ENCODE measurements at regions not wholly inside any gene's neighbourhood (a gene's known extent, or its start where the extent isn't known, plus 50 kb on each side); places are given as distances from the start of the nearest gene placed in this dataset.

DNA sequence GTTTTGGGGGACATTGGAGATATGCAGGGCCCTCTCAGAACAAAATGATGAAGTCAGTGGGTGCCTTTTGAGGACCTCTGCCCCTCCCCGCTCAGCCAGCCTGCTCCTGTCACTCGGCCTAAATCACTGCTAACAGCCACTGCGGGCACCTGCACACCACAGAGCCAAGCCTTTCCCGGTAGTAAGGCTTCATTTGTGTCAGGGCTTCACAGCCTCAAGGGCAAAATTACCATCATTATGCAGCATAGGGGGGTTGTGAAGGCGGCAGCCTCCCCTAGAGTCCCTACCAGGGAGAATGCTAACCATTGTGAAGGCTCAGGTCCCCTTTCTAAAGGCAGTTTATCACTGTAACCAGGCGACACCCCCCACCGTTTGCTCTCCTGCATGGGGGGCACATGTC is 519.8 kb upstream of the MYT1L start:
- H3K9me3 ChIP-seq (replicated peaks in 1 of 3): no peaks in the 10 kb centered on the region
- WGBS, 4 donors: 71 to 81% (median 72%) methylated on average over 7 of the region's 7 CpGs; no CpG with 5 or more reads in 1 of the 4 donors

DNA sequence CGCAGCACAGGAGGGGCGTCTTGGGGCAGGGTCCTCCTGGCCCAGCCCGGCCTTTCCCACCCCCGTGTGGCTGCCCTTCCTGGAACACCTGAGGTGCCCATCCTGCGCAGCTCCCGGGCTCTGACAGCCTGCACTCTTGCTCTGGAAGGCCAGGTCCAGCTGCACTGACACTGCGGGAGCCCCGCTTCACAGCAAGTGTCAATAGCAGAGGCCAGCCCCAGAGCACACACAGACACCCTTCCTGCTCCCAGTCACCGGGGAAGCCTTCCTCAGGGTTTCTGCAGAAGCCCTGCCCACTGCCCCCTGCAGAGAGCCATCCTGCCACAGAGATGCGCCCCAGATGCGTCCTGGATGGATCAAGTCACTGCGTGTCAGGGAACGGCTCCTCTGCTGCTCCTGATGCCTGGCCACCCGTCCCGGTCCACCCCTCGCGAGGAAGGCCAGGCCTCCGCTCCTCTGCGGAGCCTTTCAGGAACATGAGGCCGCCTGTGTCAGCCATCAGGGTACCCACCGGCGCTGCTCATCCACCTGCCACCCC is 519.2 kb upstream of the MYT1L start:
- intact Hi-C loops (cut with DNase I): no loop called here
- 90 to 98% (median 93%) methylated on average over 13 to 22 of the region's 22 CpGs for WGBS, 4 donors

More for the DNA sequence above, 519.8 kb upstream of the MYT1L start:
- no peak for DNase-seq
- Histone ChIP-seq H3K27ac (no peak overlapping the region), H3K4me3 (no peak overlapping the region), H3K4me1 (replicated peaks in 1 of 2) (no peaks in the 10 kb centered on the region), H3K27me3 (no peaks in the 10 kb centered on the region), H3K36me3 (replicated peaks in 1 of 2) (no peaks in the 10 kb centered on the region)
- intact Hi-C loops (cut with DNase I): no loop called here
- no peak for TF ChIP-seq POLR2A (IDR thresholded peaks at IDR 0.05)
- TF ChIP-seq, protein P1, sequence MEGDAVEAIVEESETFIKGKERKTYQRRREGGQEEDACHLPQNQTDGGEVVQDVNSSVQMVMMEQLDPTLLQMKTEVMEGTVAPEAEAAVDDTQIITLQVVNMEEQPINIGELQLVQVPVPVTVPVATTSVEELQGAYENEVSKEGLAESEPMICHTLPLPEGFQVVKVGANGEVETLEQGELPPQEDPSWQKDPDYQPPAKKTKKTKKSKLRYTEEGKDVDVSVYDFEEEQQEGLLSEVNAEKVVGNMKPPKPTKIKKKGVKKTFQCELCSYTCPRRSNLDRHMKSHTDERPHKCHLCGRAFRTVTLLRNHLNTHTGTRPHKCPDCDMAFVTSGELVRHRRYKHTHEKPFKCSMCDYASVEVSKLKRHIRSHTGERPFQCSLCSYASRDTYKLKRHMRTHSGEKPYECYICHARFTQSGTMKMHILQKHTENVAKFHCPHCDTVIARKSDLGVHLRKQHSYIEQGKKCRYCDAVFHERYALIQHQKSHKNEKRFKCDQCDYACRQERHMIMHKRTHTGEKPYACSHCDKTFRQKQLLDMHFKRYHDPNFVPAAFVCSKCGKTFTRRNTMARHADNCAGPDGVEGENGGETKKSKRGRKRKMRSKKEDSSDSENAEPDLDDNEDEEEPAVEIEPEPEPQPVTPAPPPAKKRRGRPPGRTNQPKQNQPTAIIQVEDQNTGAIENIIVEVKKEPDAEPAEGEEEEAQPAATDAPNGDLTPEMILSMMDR (IDR thresholded peaks at IDR 0.05): no peak

DNA sequence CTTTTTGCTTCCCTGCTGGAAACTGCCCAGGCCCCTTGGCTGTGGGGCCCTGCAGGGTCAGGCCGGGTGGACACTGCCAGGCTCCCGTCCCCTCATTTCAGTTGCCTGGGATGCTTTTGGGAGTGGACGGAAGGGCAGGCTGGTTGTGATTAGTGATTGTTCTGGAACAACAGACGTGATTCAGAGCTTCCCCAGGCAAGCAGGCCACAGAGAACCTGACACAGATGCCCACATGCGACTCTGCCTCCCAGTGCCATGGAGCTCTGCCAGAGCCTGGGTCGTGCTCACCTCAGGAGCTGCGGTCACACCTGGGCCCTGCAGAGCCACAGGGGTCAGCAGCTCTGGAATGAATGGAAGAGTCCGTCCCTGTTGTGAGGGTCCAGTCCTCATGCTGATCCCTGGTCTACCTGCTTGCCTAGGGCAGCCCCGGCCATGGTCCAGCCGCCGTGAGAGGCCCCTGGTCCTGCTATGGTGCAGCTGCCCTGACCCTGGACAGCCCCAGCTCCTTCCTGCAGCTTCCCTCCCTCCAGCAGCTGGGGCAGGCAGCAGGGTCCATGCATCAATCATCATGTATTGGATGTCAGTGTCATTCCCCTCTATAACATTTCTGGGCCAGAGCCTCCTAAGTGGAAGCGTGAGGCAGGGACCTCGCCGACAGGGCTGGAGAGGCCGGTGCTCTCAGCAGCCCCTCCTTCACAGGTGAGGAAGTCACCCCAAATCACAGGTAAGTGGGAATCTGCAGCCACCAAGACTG is 518.6 kb upstream of the MYT1L start:
- H3K9me3 ChIP-seq (replicated peaks in 1 of 3): no peaks in the 10 kb centered on the region
- H3K4me1 ChIP-seq (replicated peaks in 1 of 2): no peaks in the 10 kb centered on the region
- no peaks in the 10 kb centered on the region for H3K27me3 ChIP-seq
- 79 to 87% (median 84%) methylated on average over 11 to 15 of the region's 15 CpGs for WGBS, 4 donors
- no peak for TF ChIP-seq POLR2A (IDR thresholded peaks at IDR 0.05)
- TF ChIP-seq, protein P1 (IDR thresholded peaks at IDR 0.05): no peak
- no peak overlapping the region for H3K4me3 ChIP-seq
- intact Hi-C loops (cut with DNase I): no loop called here
- no peak overlapping the region for H3K27ac ChIP-seq
- no peaks in the 10 kb centered on the region for H3K36me3 ChIP-seq (replicated peaks in 1 of 2)
- no peak for DNase-seq

More for the DNA sequence above, 519.2 kb upstream of the MYT1L start:
- H3K27ac ChIP-seq: no peak overlapping the region
- H3K9me3 ChIP-seq (replicated peaks in 1 of 3): no peaks in the 10 kb centered on the region
- H3K27me3 ChIP-seq: no peaks in the 10 kb centered on the region
- no peaks in the 10 kb centered on the region for H3K36me3 ChIP-seq (replicated peaks in 1 of 2)
- no peak overlapping the region for H3K4me3 ChIP-seq
- no peak for DNase-seq
- H3K4me1 ChIP-seq (replicated peaks in 1 of 2): no peaks in the 10 kb centered on the region
- TF ChIP-seq, protein P1 (IDR thresholded peaks at IDR 0.05): no peak
- no peak for TF ChIP-seq POLR2A (IDR thresholded peaks at IDR 0.05)

DNA sequence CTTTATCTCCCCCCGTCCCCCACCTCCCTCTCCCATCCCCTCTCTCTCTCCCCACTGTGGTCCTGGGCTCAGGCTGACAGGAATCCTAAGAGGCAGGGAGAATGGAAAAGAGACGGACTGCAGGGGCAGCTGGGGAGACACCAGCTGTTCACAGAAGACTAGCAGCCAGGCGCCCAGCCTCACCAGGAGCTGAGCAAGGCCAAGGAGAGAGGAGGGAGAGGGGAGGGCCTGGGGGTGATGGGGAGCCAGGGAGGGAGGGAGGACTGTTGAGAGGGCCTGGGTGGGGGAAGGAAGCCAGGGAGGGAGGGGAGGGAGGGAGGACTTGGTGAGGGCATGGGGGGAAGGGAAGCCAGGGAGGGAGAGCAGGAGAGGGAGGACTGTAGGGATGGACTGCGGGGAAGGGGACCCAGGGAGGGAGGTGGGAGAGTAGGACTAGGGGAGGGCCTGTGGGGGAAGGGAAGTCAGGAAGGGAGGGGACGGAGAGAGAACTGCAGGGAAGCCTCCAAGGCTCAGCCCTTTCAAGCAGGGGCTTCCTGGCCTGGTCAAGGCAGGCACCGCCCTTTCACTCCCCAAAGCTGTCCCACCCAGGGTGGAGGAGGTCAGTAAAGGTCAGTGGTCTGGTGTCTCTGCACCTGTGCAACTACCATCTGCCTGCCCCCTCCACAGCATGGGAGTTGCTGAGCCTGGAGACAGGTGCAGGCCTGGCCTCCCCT is 517.7 kb upstream of the MYT1L start:
- WGBS, 4 donors: 44 to 84% (median 60%) methylated on average over 4 to 6 of the region's 6 CpGs
- DNase-seq: no peak
- Histone ChIP-seq H3K9me3 (replicated peaks in 1 of 3) (no peaks in the 10 kb centered on the region), H3K27me3 (no peaks in the 10 kb centered on the region), H3K4me3 (no peak overlapping the region), H3K4me1 (replicated peaks in 1 of 2) (no peaks in the 10 kb centered on the region), H3K27ac (no peak overlapping the region), H3K36me3 (replicated peaks in 1 of 2) (no peaks in the 10 kb centered on the region)
- intact Hi-C loops (cut with DNase I): no loop called here
- no peak for TF ChIP-seq POLR2A (IDR thresholded peaks at IDR 0.05)
- TF ChIP-seq, protein P1 (IDR thresholded peaks at IDR 0.05): no peak
